IMR-90 (cell line): ENCODE measurements at regions not wholly inside any gene's neighbourhood (a gene's known extent, or its start where the extent isn't known, plus 50 kb on each side); places are given as distances from the start of the nearest gene placed in this dataset.

ENCODE experiments used
- ATAC-seq: fragments of 200-7000 bp; cut with Tn5 transposase; 2 replicates; pipeline ENCODE4 v1.9.1; 2020; ENCODE audit warnings: low read depth, mild to moderate bottlenecking, moderate library complexity
- BruUV-seq: library from RNA; stranded (reverse); fragments of 400-500 nt; replicated peaks from 2 replicates; lab custom pipeline; 2021; lab: Mats Ljungman, UMichigan
- CTCF ChIA-PET: fragments of 300-600 bp; formaldehyde crosslinking; extraction: SDS; loops from one replicate; lab custom pipeline; 2021; ENCODE audit warnings: antibody characterized with exemption; lab: Yijun Ruan, JAX
- POLR2A ChIA-PET: fragments of 300-600 bp; sonication (Branson Sonifier 250); formaldehyde crosslinking; loops from one replicate; lab custom pipeline; 2022; ENCODE audit warnings: antibody characterized with exemption; ENCODE audit not compliant: unreplicated experiment; lab: Charles Lee
- DNase-seq: peaks from one replicate; pipeline ENCODE4 v3.0.0; 2013
- H2AFZ ChIP-seq: replicated peaks from 2 replicates; pipeline ENCODE3; 2013; ENCODE audit warnings: low read length, mild to moderate bottlenecking; ENCODE audit not compliant: poor library complexity
- H2AK5ac ChIP-seq: 2 replicates; pipeline ENCODE4 v1.6.1; 2013; ENCODE audit warnings: low read depth, low read length, inconsistent platforms
- H2AK9ac ChIP-seq: replicated peaks from 2 replicates; pipeline ENCODE3; 2013; ENCODE audit warnings: mild to moderate bottlenecking, low read depth, low read length, moderate library complexity; ENCODE audit not compliant: poor library complexity
- H2BK120ac ChIP-seq: 2 replicates; pipeline ENCODE4 v1.6.1; 2013; ENCODE audit warnings: low read depth, low read length, inconsistent platforms
- H2BK15ac ChIP-seq: 3 replicates; pipeline ENCODE4 v1.6.1; 2013; ENCODE audit warnings: low read depth, low read length, inconsistent platforms
- H2BK20ac ChIP-seq: 2 replicates; pipeline ENCODE4 v1.6.1; 2013; ENCODE audit warnings: low read depth, mild to moderate bottlenecking, inconsistent platforms, low read length, moderate library complexity
- H2BK5ac ChIP-seq: 2 replicates; pipeline ENCODE4 v1.6.1; 2013; ENCODE audit warnings: mild to moderate bottlenecking, low read depth, low read length, inconsistent platforms; ENCODE audit not compliant: poor library complexity, severe bottlenecking
- H3K14ac ChIP-seq: replicated peaks from 2 replicates; pipeline ENCODE4 v1.6.1; 2013; ENCODE audit warnings: low read depth, low read length, inconsistent platforms
- H3K18ac ChIP-seq: 2 replicates; pipeline ENCODE4 v1.6.1; 2013; ENCODE audit warnings: low read depth, low read length, control low read depth
- H3K23ac ChIP-seq: 2 replicates; pipeline ENCODE4 v1.6.1; 2013; ENCODE audit warnings: low read depth, low read length, inconsistent platforms
- H3K27ac ChIP-seq: 2 replicates; pipeline ENCODE4 v1.5.1; 2013; ENCODE audit warnings: mild to moderate bottlenecking, control low read depth, low read length; ENCODE audit not compliant: insufficient read depth
- H3K27me3 ChIP-seq: 2 replicates; pipeline ENCODE4 v1.6.1; 2013; ENCODE audit warnings: low read length; ENCODE audit not compliant: control insufficient read depth, insufficient read depth
- H3K36me3 ChIP-seq: 2 replicates; pipeline ENCODE4 v1.6.1; 2013; ENCODE audit warnings: low read length, mixed read lengths; ENCODE audit not compliant: control insufficient read depth, insufficient read depth
- H3K4ac ChIP-seq: 2 replicates; pipeline ENCODE4 v1.6.1; 2013; ENCODE audit warnings: low read depth, low read length, inconsistent platforms
- H3K4me1 ChIP-seq: 2 replicates; pipeline ENCODE4 v1.6.1; 2013; ENCODE audit warnings: low read length, mixed read lengths; ENCODE audit not compliant: control insufficient read depth, insufficient read depth
- H3K4me2 ChIP-seq: 2 replicates; pipeline ENCODE4 v1.6.1; 2013; ENCODE audit warnings: low read depth, mild to moderate bottlenecking, control low read depth, low read length, moderate library complexity
- H3K4me3 ChIP-seq: 2 replicates; pipeline ENCODE4 v1.5.1; 2013; ENCODE audit warnings: low read depth, mild to moderate bottlenecking, control low read depth, low read length, moderate library complexity; ENCODE audit not compliant: insufficient read depth
- H3K56ac ChIP-seq: 2 replicates; pipeline ENCODE4 v1.6.1; 2013; ENCODE audit warnings: low read length, inconsistent platforms; ENCODE audit not compliant: insufficient read depth; ENCODE audit errors: extremely low read depth
- H3K79me1 ChIP-seq, 2 experiments: 2 replicates each; pipeline ENCODE4 v1.6.1; 2013; ENCODE audit warnings: low read length in 2 of 2, inconsistent platforms in 1 of 2, low read depth in 1 of 2
- H3K9ac ChIP-seq: 2 replicates; pipeline ENCODE4 v1.6.1; 2013; ENCODE audit warnings: low read depth, low read length, control low read depth
- H3K9me1 ChIP-seq: 2 replicates; pipeline ENCODE4 v1.6.1; 2013; ENCODE audit warnings: low read length, inconsistent platforms; ENCODE audit not compliant: insufficient read depth
- H3K9me3 ChIP-seq: 2 replicates; pipeline ENCODE4 v1.6.1; 2013; ENCODE audit warnings: low read length; ENCODE audit not compliant: control insufficient read depth, insufficient read depth
- H4K20me1 ChIP-seq: 2 replicates; pipeline ENCODE4 v1.6.1; 2013; ENCODE audit warnings: low read length, inconsistent platforms; ENCODE audit not compliant: insufficient read depth
- H4K5ac ChIP-seq: 2 replicates; pipeline ENCODE4 v1.6.1; 2013; ENCODE audit warnings: mild to moderate bottlenecking, low read depth, low read length, control low read depth
- H4K8ac ChIP-seq, 2 experiments: 2 replicates each; pipeline ENCODE4 v1.6.1; 2013; ENCODE audit warnings: low read depth in 2 of 2, low read length in 2 of 2, control low read depth in 1 of 2, inconsistent platforms in 1 of 2
- H4K91ac ChIP-seq: 2 replicates; pipeline ENCODE4 v1.6.1; 2013; ENCODE audit warnings: low read depth, low read length, inconsistent platforms; ENCODE audit not compliant: insufficient read depth
- BHLHE40 ChIP-seq: fragments of 150-350 bp; IDR thresholded peaks from 2 replicates; pipeline ENCODE4 v1.6.1; 2016; ENCODE audit warnings: mild to moderate bottlenecking, low read depth, low read length
- ELK1 ChIP-seq: fragments of 150-350 bp; IDR thresholded peaks from 2 replicates; pipeline ENCODE4 v1.6.1; 2016; ENCODE audit warnings: low read depth, mild to moderate bottlenecking, low read length, moderate library complexity, borderline replicate concordance
- FOS ChIP-seq: fragments of 150-350 bp; IDR thresholded peaks from 2 replicates; pipeline ENCODE4 v1.6.1; 2016; ENCODE audit warnings: low read depth, low read length
- MXI1 ChIP-seq: IDR thresholded peaks from 2 replicates; pipeline ENCODE4 v1.6.1; 2012; ENCODE audit warnings: low read depth, mild to moderate bottlenecking, low read length, moderate library complexity, borderline replicate concordance
- NFE2L2 ChIP-seq: fragments of 150-350 bp; IDR thresholded peaks from 2 replicates; pipeline ENCODE4 v1.6.1; 2016; ENCODE audit warnings: low read depth, mild to moderate bottlenecking, low read length
- POLR2A ChIP-seq: IDR thresholded peaks from 2 replicates; pipeline ENCODE4 v1.6.1; 2012; ENCODE audit warnings: mild to moderate bottlenecking, low read depth, low read length
- RAD21 ChIP-seq: IDR thresholded peaks from 2 replicates; pipeline ENCODE4 v1.6.1; 2012; ENCODE audit warnings: low read length, improper control_type of control experiment
- RCOR1 ChIP-seq: IDR thresholded peaks from 2 replicates; pipeline ENCODE4 v1.6.1; 2012; ENCODE audit warnings: mild to moderate bottlenecking, low read length, improper control_type of control experiment; ENCODE audit not compliant: insufficient replicate concordance
- SMC3 ChIP-seq: fragments of 150-350 bp; IDR thresholded peaks from 2 replicates; pipeline ENCODE4 v1.6.1; 2016; ENCODE audit warnings: low read depth, mild to moderate bottlenecking, antibody characterized with exemption, low read length, moderate library complexity
- WGBS, 2 experiments: methylation state at CpG; one replicate each; pipeline versions ENCODE4 v1.1.5 to v1.1.7; 2013; ENCODE audit warnings: missing lambda C conversion rate in 2 of 2; ENCODE audit not compliant: insufficient read length in 1 of 2; ENCODE audit errors: extremely low coverage in 2 of 2; 5-methylcytosine and 5-hydroxymethylcytosine counted together
- dilution Hi-C: fragments of 300-500 bp; cut with HindIII; formaldehyde crosslinking; loops from one replicate; pipeline ENCODE4 v1.14.3; 2018; ENCODE audit warnings: low sequenced_read_pairs; ENCODE audit not compliant: unreplicated experiment
- in situ Hi-C: fragments of 300-500 bp; cut with MboI; formaldehyde crosslinking; loops from 3 replicates; pipeline ENCODE4 v1.14.3; 2019; ENCODE audit warnings: low sequenced_read_pairs, inconsistent platforms, mixed read lengths
- intact Hi-C: fragments of 100-400 bp; cut with micrococcal nuclease; formaldehyde crosslinking; loops from 2 replicates; pipeline ENCODE4 v1.10.0; 2022

GRCh38 chr11:28615542-28615941, 507.4 kb downstream of the METTL15 start:
- 100% methylated on average over 1 of the region's 2 CpGs; no CpG with 5 or more reads in 1 of the 2 experiments for WGBS, 2 experiments

More at GRCh38 chr11:28615542-28615941, 507.4 kb downstream of the METTL15 start:
- no peaks in the 10 kb centered on the region for H3K79me1 ChIP-seq
- no peak overlapping the region for H3K9ac ChIP-seq
- H4K8ac ChIP-seq, result peak overlapping the region in 1 of 2 experiments; percentile 4; a peak in 1 of 4 replicates
- dilution Hi-C loops, result no loop called here
- H2BK5ac ChIP-seq, result peak overlapping the region; percentile 26
- no peak overlapping the region for H2AK9ac ChIP-seq
- H4K91ac ChIP-seq, result no peak overlapping the region
- BruUV-seq, result no TSS peak
- H3K9me1 ChIP-seq, result no peaks in the 10 kb centered on the region
- no peak overlapping the region for H4K5ac ChIP-seq
- H3K23ac ChIP-seq, result no peak overlapping the region
- no peak overlapping the region for H2BK20ac ChIP-seq
- peak overlapping the region; percentile 71; the same call in 1 of the 2 replicates for H3K18ac ChIP-seq
- CTCF ChIA-PET, result no interaction called here
- H3K36me3 ChIP-seq, result no peaks in the 10 kb centered on the region
- no peak overlapping the region for H3K4ac ChIP-seq
- no peak for TF ChIP-seq RAD21
- no peak for TF ChIP-seq POLR2A
- TF ChIP-seq BHLHE40, result no peak
- no peak for TF ChIP-seq MXI1
- TF ChIP-seq FOS, result no peak
- no peak for TF ChIP-seq RCOR1
- no peak for TF ChIP-seq ELK1
- TF ChIP-seq NFE2L2, result no peak
- TF ChIP-seq SMC3, result no peak
- H2AK5ac ChIP-seq, result no peak overlapping the region
- H2BK120ac ChIP-seq, result no peak overlapping the region
- DNase-seq (no peak), ATAC-seq (peak; percentile 27)
- no peak overlapping the region for H2BK15ac ChIP-seq
- no peak overlapping the region for H3K27ac ChIP-seq
- no peak overlapping the region for H3K4me2 ChIP-seq
- in situ Hi-C loops, result no loop called here
- no peaks in the 10 kb centered on the region for H4K20me1 ChIP-seq
- H3K4me1 ChIP-seq, result peaks cover 4% of the 10 kb centered on the region
- H3K9me3 ChIP-seq, result no peaks in the 10 kb centered on the region
- no peak overlapping the region for H2AFZ ChIP-seq
- intact Hi-C loops, result no loop called here
- no peak overlapping the region for H3K56ac ChIP-seq
- no peak overlapping the region for H3K4me3 ChIP-seq
- POLR2A ChIA-PET, result no interaction called here
- no peaks in the 10 kb centered on the region for H3K27me3 ChIP-seq
- H3K14ac ChIP-seq, result no peak overlapping the region
